HAP-1 (cell line): ENCODE measurements at regions not wholly inside any gene's neighbourhood (a gene's known extent, or its start where the extent isn't known, plus 50 kb on each side); places are given as distances from the start of the nearest gene placed in this dataset.

ENCODE experiments used
- DNase-seq, 2 experiments: peaks; one replicate each; pipeline ENCODE4 v3.0.0-alpha.2; 2016 to 2020; ENCODE audit warnings: low spot score in 2 of 2
- H3K27me3 ChIP-seq: fragments of 250-450 bp; sonication (Bioruptor Pico); 2 replicates; pipeline ENCODE4 v1.5.1; 2020; ENCODE audit warnings: low read depth, mild to moderate bottlenecking, moderate library complexity
- H3K36me3 ChIP-seq: fragments of 250-450 bp; sonication (Bioruptor Pico); replicated peaks from 2 replicates; pipeline ENCODE4 v1.5.1; 2020; ENCODE audit warnings: mild to moderate bottlenecking
- H3K4me1 ChIP-seq: fragments of 250-450 bp; sonication (Bioruptor Pico); 2 replicates; pipeline ENCODE4 v1.5.1; 2020; ENCODE audit warnings: mild to moderate bottlenecking
- H3K4me3 ChIP-seq: fragments of 250-450 bp; sonication (Bioruptor Pico); 2 replicates; pipeline ENCODE4 v1.5.1; 2020; ENCODE audit warnings: mild to moderate bottlenecking, moderate library complexity
- H3K9me3 ChIP-seq: fragments of 250-450 bp; sonication (Bioruptor Pico); 2 replicates; pipeline ENCODE4 v1.5.1; 2020; ENCODE audit warnings: mild to moderate bottlenecking, moderate library complexity
- in situ Hi-C: fragments of 300-500 bp; cut with MboI; formaldehyde crosslinking; loops from 3 replicates; pipeline ENCODE4 v1.14.3; 2020; ENCODE audit warnings: low sequenced_read_pairs, inconsistent platforms, mixed read lengths

DNA sequence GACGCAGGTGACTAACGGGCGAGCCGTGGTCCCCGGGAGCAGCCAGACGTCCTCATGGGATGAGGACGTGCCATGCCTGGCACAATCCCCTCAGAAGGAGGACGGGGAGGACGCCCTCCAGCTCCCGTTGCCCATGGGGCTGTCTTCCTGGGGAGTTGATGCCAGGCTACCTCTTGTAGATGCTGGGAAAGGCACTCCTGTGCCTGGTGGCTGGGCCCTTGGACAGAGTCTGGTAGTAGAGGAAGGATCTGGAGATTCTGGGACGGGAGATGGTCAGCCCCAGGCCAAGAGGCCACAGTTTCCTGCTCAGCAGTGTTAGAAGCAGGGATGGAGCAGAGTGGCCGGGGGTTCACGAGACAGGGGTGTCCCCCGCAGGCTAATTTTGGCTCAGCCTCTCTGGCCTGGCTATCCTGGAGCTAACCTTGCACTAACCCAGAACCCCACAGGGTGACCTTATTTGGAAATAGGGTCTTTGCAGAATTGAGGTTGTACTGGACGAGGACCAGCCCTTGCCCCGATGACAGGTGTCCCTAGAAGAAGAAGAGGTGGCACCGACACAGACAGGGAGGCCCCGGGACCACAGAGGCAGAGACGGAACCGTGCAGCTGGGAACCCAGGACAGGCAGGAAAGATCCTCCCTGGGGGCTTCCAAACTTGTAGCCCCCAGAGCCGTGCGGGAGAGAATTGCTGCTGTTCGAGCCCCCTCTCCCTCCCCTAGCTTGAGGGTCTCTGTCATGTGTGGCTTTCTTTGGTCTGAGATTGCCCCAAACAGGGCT lies 50.1 kb upstream of the ADRA2C start:
- H3K4me1 ChIP-seq, result no peaks in the 10 kb centered on the region
- DNase-seq, result no peak
- in situ Hi-C loops, result no loop called here
- H3K36me3 ChIP-seq, result no peaks in the 10 kb centered on the region
- H3K4me3 ChIP-seq, result no peak overlapping the region
- H3K27me3 ChIP-seq, result no peaks in the 10 kb centered on the region
- peaks cover 3% of the 10 kb centered on the region; the same call in 1 of the 2 replicates for H3K9me3 ChIP-seq

- no peaks in the 10 kb centered on the region for H3K27me3 ChIP-seq
- H3K36me3 ChIP-seq, result no peaks in the 10 kb centered on the region
- H3K4me1 ChIP-seq, result no peaks in the 10 kb centered on the region
- H3K9me3 ChIP-seq, result peaks cover 3% of the 10 kb centered on the region; the same call in 1 of the 2 replicates
- in situ Hi-C loops, result no loop called here
- DNase-seq, result no peak
- H3K4me3 ChIP-seq, result no peak overlapping the region
Observed at GRCh38 chr4:3715061-3715854, 50.9 kb upstream of the ADRA2C start.

- H3K4me3 ChIP-seq, result no peak overlapping the region
- no peaks in the 10 kb centered on the region for H3K36me3 ChIP-seq
- no peak for DNase-seq
- no peaks in the 10 kb centered on the region for H3K4me1 ChIP-seq
- in situ Hi-C loops, result no loop called here
- no peaks in the 10 kb centered on the region for H3K27me3 ChIP-seq
- peaks cover 3% of the 10 kb centered on the region; the same call in 1 of the 2 replicates for H3K9me3 ChIP-seq
Observed at GRCh38 chr4:3714642-3715001, 51.6 kb upstream of the ADRA2C start.

- H3K36me3 ChIP-seq, result no peaks in the 10 kb centered on the region
- H3K4me1 ChIP-seq, result no peaks in the 10 kb centered on the region
- in situ Hi-C loops, result no loop called here
- H3K9me3 ChIP-seq, result peaks cover 3% of the 10 kb centered on the region; the same call in 1 of the 2 replicates
- no peak overlapping the region for H3K4me3 ChIP-seq
- H3K27me3 ChIP-seq, result no peaks in the 10 kb centered on the region
- no peak for DNase-seq
Observed at GRCh38 chr4:3713817-3714641, 52.2 kb upstream of the ADRA2C start.

DNA sequence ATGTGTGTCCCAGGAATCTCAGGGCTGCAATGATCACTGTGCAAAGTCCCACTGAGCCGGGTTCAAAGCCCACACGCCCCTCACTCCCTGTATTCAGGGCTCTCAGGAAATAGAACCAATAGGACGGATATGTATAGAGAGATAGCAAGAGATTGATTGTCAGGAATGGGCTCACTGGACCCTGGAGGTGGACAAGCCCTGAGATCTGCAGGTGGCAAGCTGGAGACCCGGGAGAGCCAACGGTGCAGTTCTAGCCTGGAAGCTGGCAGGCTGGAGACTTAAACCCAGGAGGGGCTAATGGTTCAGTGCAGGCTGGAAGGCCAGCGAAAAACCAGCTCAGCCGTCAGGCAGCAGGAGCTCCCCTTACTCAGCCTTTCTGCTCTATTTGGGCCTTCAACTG lies 52.8 kb upstream of the ADRA2C start:
- Histone ChIP-seq H3K9me3 (no peaks in the 10 kb centered on the region), H3K27me3 (no peaks in the 10 kb centered on the region), H3K4me3 (no peak overlapping the region), H3K36me3 (no peaks in the 10 kb centered on the region), H3K4me1 (no peaks in the 10 kb centered on the region)
- in situ Hi-C loops, result no loop called here
- DNase-seq, result no peak

DNA sequence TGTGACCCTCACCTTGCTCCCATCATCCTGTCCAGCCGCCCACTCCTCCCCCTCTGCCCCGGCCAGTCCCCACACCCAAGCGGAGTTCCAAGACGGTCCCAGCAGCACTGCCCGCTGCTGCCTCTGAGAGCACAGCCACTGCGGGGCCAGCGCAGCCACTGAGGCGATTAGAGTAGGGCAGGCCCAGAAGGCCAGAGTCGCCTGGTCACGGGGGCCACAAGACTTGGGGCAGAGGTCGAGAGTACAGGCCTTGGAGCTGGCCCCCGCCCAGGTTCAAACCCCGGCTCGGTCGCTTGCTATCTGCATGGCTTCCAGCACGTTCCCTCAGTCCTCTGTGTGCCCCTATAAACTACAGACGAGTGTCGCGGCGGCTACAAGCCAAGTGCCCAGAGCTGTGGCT lies 53.2 kb upstream of the ADRA2C start:
- Histone ChIP-seq H3K36me3 (no peaks in the 10 kb centered on the region), H3K4me1 (no peaks in the 10 kb centered on the region), H3K27me3 (peaks cover under 1% of the 10 kb centered on the region; the same call in 1 of the 2 replicates), H3K4me3 (no peak overlapping the region), H3K9me3 (no peaks in the 10 kb centered on the region)
- in situ Hi-C loops, result no loop called here
- no peak for DNase-seq

GRCh38 chr4:3712112-3712805 lies 53.9 kb upstream of the ADRA2C start:
- no peak overlapping the region for H3K4me3 ChIP-seq
- no peaks in the 10 kb centered on the region for H3K4me1 ChIP-seq
- DNase-seq, result no peak
- no peaks in the 10 kb centered on the region for H3K9me3 ChIP-seq
- peaks cover 5% of the 10 kb centered on the region for H3K27me3 ChIP-seq
- no peaks in the 10 kb centered on the region for H3K36me3 ChIP-seq
- in situ Hi-C loops, result no loop called here

DNA sequence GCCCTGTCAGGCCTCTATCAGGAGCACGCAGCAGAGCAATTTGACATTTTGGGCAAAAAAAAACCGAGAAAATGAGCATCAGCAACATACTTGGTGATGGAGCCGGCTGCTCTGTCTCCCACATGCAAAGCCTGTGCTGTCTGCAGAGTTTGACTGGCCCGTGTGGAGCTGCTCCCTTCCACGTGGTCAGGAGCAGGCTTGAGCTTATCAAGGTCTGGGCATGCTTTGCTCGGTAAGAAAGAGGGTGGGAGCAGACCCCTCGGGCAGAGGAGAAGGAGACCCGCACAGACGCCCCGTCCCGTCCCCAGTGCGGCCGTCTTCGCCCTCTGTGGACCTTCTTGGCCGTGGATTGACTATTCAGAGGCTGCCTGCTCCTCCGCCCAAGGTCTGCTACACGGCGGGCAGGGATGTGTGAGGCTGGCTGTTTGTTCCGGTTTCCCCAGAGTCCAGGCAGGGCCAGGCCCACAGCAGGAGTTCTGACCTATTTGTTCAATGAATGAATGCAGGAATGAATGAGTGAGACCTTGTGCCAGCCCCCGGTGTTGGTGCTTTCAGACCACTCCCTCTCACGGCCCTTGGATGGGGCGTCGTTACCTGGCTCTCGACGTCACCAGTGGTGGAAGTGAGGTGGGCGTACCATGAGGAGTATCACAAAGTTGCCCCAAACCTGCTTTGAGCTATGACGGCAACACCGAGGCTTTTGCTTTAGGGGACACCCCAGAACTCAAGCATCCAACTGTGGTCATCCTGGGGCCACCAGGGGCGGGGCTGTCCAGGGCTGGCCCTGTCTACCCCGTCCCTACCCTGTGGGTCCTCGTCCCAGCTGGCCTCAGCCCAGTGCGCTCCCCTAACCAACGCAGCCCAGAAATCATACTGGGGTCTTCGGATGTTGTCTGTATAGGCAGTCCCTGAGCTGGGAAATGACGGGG lies 54.7 kb upstream of the ADRA2C start:
- Histone ChIP-seq H3K4me1 (no peaks in the 10 kb centered on the region), H3K9me3 (no peaks in the 10 kb centered on the region), H3K27me3 (peaks cover 8% of the 10 kb centered on the region), H3K36me3 (no peaks in the 10 kb centered on the region), H3K4me3 (no peak overlapping the region)
- in situ Hi-C loops, result no loop called here
- DNase-seq, result no peak

GRCh38 chr4:3710451-3711182 lies 55.6 kb upstream of the ADRA2C start:
- Histone ChIP-seq H3K9me3 (no peaks in the 10 kb centered on the region), H3K36me3 (no peaks in the 10 kb centered on the region), H3K4me1 (no peaks in the 10 kb centered on the region), H3K27me3 (peaks cover 16% of the 10 kb centered on the region), H3K4me3 (no peak overlapping the region)
- in situ Hi-C loops, result no loop called here
- DNase-seq, result no peak

DNA sequence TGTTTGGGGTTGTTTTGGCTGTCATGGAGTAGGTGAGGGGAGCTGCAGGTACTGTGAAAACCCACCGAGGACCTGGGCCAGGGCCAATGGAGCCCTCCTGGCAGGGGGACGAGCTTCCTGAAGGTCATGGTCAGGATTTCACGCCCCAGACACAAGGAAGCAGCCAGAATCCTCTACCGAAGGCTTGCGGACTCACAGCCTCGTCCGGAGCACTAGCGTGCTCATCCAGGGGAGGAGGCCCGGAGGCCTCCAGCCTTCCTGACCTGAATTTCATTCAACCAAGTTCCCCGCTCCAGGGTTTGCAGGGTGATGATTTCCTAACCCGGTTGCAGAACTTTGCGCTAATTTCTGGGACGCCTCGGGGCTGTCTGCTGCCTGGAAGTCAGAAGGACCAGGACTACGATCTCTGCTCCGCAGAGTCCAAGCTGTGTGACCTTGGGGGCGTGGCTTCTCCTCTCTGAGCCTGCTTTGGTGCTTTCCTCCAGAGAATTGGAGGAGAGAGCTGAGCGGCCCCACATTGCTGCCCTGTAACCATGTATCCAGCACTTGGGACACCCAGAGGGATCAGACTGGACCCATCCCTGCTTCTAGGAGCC lies 56.2 kb upstream of the ADRA2C start:
- no peak for DNase-seq
- in situ Hi-C loops, result no loop called here
- no peaks in the 10 kb centered on the region for H3K36me3 ChIP-seq
- H3K4me1 ChIP-seq, result no peaks in the 10 kb centered on the region
- no peak overlapping the region for H3K4me3 ChIP-seq
- H3K9me3 ChIP-seq, result no peaks in the 10 kb centered on the region
- H3K27me3 ChIP-seq, result peaks cover 23% of the 10 kb centered on the region

DNA sequence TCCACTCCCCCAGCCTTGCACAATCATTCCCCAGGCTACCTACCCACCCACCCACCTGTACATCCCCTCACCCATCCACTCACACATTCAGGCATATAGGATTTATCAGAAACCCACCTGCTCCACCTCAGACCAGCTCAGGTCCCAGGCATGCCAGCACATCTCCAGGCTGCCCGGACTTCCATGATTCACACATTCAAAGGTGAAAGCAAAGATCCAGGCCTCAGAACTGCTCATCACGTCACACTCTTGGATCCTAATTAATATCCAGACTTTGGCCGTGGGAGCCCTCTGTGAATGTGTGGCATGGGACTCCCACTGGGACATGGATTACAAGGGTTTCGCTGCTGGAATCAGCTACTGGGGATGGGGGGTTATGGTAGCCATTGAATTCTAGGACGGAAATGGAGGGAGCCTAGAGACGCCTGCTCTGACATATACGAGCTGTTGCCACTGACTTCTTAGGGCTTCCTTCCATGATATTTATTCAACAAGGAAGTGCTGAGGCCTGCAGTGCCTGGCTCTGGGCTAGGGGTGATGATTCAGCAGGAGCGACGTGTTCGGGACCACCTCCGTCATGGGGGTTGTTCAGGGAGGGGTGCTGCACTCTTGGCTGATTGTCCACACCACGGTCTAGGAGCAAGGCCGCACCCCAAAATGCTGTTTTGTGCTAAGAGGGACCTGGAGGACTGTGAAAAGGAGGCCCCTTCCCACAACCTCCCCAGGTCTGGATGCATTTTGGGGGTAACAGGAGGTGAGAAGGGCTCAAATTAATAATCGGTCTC lies 56.9 kb upstream of the ADRA2C start:
- no peaks in the 10 kb centered on the region for H3K4me1 ChIP-seq
- DNase-seq, result no peak
- no peaks in the 10 kb centered on the region for H3K9me3 ChIP-seq
- in situ Hi-C loops, result no loop called here
- H3K27me3 ChIP-seq, result peaks cover 30% of the 10 kb centered on the region
- H3K36me3 ChIP-seq, result no peaks in the 10 kb centered on the region
- H3K4me3 ChIP-seq, result no peak overlapping the region
